ENCODE measurements at regions not wholly inside any gene's neighbourhood (a gene's known extent, or its start where the extent isn't known, plus 50 kb on each side); places are given as distances from the start of the nearest gene placed in this dataset.

DNA sequence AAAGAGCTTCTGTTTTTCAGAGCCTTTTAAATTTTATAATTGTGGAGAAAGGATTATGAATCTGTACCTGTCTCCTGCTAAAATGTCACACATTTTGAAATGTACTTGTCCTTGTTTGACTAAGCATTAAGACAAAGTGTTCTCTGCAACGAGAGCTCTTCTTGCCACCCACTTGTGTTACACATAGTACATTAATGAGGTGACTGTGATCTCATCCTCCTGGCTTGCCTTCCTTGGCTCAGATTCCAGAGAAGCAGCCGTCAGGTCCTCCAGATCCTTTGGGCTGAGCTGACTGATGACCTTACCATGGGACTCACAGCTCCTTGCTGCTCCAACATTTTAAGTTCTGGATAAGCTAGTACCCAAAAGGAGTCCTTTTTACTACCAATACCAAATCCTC lies 81.4 kb downstream of the BBS10 start:
- no peak overlapping the region for H3K4me3 Mint-ChIP-seq
- no peak overlapping the region for H3K27ac Mint-ChIP-seq
- ATAC-seq (ENCODE audit: low read depth) (no peak), DNase-seq (ENCODE audit: low spot score in 2 of 2) (no peak)
- peaks cover 2% of the 10 kb centered on the region for H3K9me3 Mint-ChIP-seq
- peaks cover 4% of the 10 kb centered on the region for H3K27me3 Mint-ChIP-seq
- no peaks in the 10 kb centered on the region for H3K36me3 Mint-ChIP-seq
- no peaks in the 10 kb centered on the region for H3K4me1 Mint-ChIP-seq

DNA sequence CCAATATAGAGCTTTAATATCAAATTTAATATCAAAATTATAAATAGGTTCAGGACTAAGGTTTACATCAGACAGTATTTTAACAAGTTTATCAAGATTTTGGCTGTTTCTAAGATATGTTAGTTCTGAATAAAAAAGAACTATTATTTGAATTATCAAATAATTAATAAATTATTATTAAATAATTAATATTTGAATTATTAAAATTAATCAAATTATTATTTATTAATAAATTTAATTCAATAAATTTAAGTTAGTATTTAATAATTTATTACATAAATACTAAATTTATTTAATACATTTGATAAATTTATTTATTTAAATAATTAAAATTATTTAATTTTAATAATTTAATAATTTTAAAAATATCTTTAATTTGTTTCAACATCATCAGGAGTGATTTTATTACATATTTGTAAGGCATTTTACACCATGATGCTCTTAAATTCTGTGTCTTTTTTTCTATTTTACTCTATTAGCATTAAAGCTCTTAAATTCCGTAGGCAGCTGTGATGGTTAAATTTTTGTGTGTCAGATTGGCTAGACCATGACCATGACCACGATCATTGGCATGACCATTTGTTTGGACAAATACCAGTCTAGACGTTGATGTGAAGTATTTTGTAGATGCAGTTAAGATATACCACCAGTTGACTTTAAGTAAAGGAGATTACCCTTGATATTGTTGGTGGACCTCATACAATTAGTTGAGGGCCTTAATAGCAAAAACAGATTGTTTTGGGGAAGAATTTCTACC lies 82.6 kb downstream of the BBS10 start:
- ATAC-seq (ENCODE audit: low read depth) (no peak), DNase-seq (ENCODE audit: low spot score in 2 of 2) (no peak)
- no peak overlapping the region for H3K27ac Mint-ChIP-seq
- H3K36me3 Mint-ChIP-seq = no peaks in the 10 kb centered on the region
- no peaks in the 10 kb centered on the region for H3K4me1 Mint-ChIP-seq
- peaks cover 6% of the 10 kb centered on the region for H3K9me3 Mint-ChIP-seq
- no peak overlapping the region for H3K4me3 Mint-ChIP-seq
- H3K27me3 Mint-ChIP-seq = peaks cover 4% of the 10 kb centered on the region

DNA sequence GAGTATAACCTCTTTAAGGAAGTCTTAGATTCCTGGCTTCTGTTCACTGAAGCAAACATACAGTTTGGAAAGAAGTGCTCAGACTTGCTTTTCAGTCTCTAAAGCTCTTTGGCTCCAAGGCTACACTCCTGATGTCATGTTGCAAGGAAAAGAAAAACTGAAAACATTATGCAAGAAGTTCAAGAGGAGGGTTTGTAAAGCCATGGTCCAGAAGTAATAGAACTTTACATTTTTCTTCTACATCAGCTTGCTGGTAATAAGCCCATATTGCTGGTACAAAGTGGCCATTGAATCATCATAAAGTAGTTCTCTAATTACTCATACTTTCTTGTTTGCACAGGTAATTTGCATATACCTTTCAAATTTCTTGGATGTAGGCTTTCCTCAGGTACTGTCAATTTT lies 83.6 kb downstream of the BBS10 start:
- H3K4me1 Mint-ChIP-seq = no peaks in the 10 kb centered on the region
- DNase-seq (ENCODE audit: low spot score in 2 of 2) (no peak), ATAC-seq (ENCODE audit: low read depth) (no peak)
- no peak overlapping the region for H3K27ac Mint-ChIP-seq
- no peaks in the 10 kb centered on the region for H3K36me3 Mint-ChIP-seq
- no peak overlapping the region for H3K4me3 Mint-ChIP-seq
- peaks cover 6% of the 10 kb centered on the region for H3K9me3 Mint-ChIP-seq
- peaks cover 4% of the 10 kb centered on the region for H3K27me3 Mint-ChIP-seq

DNA sequence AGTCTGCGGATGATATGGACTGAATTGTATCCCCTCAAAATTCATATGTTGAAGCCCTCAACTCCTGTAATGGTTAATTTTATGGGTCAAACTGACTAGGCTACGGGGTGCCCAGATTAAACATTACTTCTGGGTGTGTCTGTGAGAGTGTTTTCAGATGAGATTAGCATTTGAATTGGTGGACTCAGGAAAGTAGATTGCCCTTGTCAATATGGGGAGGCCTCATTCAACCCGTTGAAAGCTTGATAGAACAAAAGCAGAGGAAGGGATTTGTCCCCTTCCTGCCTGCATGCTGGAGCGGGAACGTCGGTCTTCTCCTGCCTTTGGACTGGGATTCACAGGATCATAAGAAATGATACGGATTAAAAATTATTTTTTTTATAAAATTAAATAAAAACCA lies 84.5 kb downstream of the BBS10 start:
- no peak overlapping the region for H3K4me3 Mint-ChIP-seq
- DNase-seq (ENCODE audit: low spot score in 2 of 2) = no peak
- no peak overlapping the region for H3K27ac Mint-ChIP-seq
- H3K4me1 Mint-ChIP-seq = no peaks in the 10 kb centered on the region
- peaks cover 5% of the 10 kb centered on the region for H3K27me3 Mint-ChIP-seq
- H3K36me3 Mint-ChIP-seq = no peaks in the 10 kb centered on the region
- H3K9me3 Mint-ChIP-seq = peaks cover 6% of the 10 kb centered on the region
- ATAC-seq (ENCODE audit: low read depth) = no peak

DNA sequence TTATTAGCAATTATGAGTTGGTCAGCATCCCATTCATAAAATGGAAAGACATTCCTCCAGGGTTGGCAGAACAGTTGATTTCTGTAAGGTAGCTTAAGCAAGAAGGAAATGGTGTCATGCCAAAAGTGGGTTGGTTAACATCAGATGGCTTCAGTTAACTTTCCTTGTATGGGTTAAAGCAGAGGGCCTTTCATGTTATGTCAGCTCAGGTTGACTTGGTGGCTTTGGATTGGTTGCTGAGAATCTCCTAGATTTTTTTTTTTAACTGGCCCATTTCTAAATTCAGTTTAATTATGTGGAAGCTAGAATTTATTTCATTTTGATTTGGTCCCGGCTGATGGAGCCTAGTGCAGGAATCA lies 87.8 kb downstream of the BBS10 start:
- no peak for ATAC-seq (ENCODE audit: low read depth)
- DNase-seq (ENCODE audit: low spot score in 2 of 2) = no peak
- no peak overlapping the region for H3K4me3 Mint-ChIP-seq
- peaks cover 6% of the 10 kb centered on the region for H3K9me3 Mint-ChIP-seq
- H3K4me1 Mint-ChIP-seq = no peaks in the 10 kb centered on the region
- no peaks in the 10 kb centered on the region for H3K36me3 Mint-ChIP-seq
- H3K27me3 Mint-ChIP-seq = peaks cover 3% of the 10 kb centered on the region
- H3K27ac Mint-ChIP-seq = no peak overlapping the region

DNA sequence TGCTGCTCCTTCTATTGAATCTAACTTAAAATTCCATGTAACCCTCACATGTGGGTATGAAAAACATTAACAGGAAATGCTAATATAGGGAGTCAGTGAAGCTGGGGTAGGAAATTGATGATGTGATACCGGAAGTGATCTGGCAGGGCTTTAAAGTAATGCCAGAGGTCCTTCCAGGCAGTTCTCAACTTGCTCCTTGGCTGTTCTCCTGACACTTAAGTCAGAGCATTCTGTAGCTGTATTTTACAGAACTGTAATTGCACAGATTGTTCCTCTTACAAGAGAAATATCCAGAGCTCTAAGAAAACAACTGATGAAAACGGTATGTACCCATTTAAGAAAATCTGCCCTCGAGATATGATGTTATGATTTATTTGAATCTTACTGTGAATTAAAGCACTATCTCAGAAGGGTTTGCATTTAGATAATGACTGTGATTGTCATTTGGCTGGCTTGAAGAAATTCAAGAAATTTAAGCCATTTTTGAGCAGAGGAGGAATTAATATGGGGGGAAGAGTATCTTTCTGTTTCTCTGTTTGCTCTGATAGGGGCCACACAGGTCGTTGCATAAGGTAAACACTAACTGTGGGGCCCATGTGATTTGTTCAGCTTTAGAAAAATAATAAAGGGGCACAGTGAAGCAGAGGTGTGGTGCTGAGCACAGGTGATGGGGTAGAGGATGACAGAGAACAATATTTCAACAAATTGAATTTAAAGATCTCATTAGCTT lies 88.4 kb downstream of the BBS10 start:
- Mint-ChIP-seq H3K4me1 (no peaks in the 10 kb centered on the region), H3K9me3 (peaks cover 6% of the 10 kb centered on the region), H3K27ac (no peak overlapping the region), H3K36me3 (no peaks in the 10 kb centered on the region), H3K27me3 (peaks cover 3% of the 10 kb centered on the region), H3K4me3 (no peak overlapping the region)
- ATAC-seq (ENCODE audit: low read depth) = no peak
- no peak for DNase-seq (ENCODE audit: low spot score in 2 of 2)

DNA sequence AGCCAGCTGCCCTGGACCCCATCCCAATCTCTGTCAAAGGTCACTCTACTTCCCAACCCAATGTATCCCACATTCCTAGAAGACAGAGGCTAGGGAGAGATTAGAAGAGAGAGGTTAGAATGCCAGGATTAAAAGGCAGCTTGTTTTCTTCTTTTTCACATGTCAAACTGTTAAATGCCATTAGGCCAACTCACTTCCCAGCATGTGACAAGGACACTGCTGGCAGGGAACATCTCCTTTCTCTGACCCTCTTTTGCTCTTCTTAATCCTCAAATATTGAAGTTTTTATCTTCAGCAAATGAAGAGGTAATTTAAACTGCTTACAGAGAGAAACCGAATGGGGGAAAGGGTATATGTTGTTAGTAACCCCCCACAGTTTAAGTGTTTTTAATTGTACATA lies 89.1 kb downstream of the BBS10 start:
- DNase-seq (ENCODE audit: low spot score in 2 of 2) = no peak
- Mint-ChIP-seq H3K4me3 (no peak overlapping the region), H3K27ac (no peak overlapping the region), H3K4me1 (peaks cover 2% of the 10 kb centered on the region), H3K27me3 (peaks cover 3% of the 10 kb centered on the region), H3K36me3 (no peaks in the 10 kb centered on the region), H3K9me3 (peaks cover 6% of the 10 kb centered on the region)
- no peak for ATAC-seq (ENCODE audit: low read depth)

DNA sequence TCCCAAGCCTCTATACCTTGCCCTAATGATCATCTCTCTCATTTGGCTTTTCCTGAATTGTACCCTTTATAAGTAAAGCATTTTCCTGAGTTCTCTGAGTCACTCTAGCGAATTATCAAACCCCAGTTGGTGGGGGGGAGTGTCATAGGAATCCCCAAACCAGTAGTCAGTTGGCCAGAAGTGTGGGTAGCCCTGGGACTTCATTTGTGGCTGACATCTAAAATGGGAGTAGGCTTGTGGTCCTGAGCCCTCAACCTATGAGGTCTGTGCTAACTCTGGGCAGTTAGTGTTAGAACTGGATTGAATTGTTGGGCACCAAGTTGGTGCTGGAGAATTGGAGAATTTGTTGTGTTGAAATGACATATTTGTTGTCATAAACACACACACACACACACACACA lies 91.3 kb downstream of the BBS10 start:
- Mint-ChIP-seq H3K36me3 (no peaks in the 10 kb centered on the region), H3K27ac (no peak overlapping the region)
- no peak for ATAC-seq (ENCODE audit: low read depth)

DNA sequence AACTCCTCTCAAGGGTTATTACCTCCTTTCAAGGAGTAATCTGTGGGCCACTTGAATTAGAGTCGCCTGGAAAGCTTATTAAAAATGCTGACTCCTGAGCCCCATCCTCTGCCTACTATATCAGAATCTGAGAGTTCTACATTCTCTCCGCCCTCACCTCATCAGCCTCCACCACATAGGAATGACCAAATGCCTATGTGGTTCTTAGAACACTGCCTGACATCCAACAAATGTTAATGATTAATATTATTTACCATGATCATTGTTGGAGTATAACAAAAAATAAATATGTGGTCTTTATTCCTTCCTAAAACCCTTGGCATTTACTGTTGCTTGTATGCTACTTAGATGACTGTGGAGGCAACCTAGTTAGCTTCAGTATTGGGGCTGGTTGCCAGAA lies 91.9 kb downstream of the BBS10 start:
- Mint-ChIP-seq H3K4me3 (no peak overlapping the region), H3K27ac (no peak overlapping the region), H3K27me3 (peaks cover 1% of the 10 kb centered on the region), H3K36me3 (no peaks in the 10 kb centered on the region), H3K9me3 (no peaks in the 10 kb centered on the region), H3K4me1 (peaks cover 2% of the 10 kb centered on the region)
- DNase-seq (ENCODE audit: low spot score in 2 of 2) (no peak), ATAC-seq (ENCODE audit: low read depth) (no peak)

More for the DNA sequence above, 91.3 kb downstream of the BBS10 start:
- no peak for DNase-seq (ENCODE audit: low spot score in 2 of 2)
- peaks cover 5% of the 10 kb centered on the region for H3K9me3 Mint-ChIP-seq
- H3K4me3 Mint-ChIP-seq = no peak overlapping the region
- H3K27me3 Mint-ChIP-seq = peaks cover 1% of the 10 kb centered on the region
- peaks cover 2% of the 10 kb centered on the region for H3K4me1 Mint-ChIP-seq

DNA sequence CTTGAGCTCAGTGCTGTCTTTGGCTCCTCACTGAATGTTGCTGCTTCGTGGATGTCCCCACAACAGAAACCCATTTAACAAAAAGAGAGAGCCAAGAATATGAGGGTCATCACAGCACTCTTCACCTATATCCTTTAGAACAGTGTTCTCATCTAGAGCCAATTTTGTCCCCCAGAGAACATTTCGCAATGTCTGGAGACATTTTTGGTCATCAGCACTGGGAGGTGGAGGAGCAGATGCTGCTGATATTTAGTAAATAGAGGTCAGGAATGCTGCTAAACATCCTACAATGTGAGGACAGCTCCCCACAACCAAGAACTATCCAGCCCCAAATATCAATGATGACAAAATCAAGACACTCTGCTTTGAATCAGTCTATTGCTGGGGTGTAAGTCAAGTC lies 92.5 kb downstream of the BBS10 start:
- ATAC-seq (ENCODE audit: low read depth) (no peak), DNase-seq (ENCODE audit: low spot score in 2 of 2) (no peak)
- Mint-ChIP-seq H3K27me3 (peaks cover 1% of the 10 kb centered on the region), H3K9me3 (no peaks in the 10 kb centered on the region), H3K27ac (no peak overlapping the region), H3K36me3 (no peaks in the 10 kb centered on the region), H3K4me1 (peaks cover 2% of the 10 kb centered on the region), H3K4me3 (no peak overlapping the region)

DNA sequence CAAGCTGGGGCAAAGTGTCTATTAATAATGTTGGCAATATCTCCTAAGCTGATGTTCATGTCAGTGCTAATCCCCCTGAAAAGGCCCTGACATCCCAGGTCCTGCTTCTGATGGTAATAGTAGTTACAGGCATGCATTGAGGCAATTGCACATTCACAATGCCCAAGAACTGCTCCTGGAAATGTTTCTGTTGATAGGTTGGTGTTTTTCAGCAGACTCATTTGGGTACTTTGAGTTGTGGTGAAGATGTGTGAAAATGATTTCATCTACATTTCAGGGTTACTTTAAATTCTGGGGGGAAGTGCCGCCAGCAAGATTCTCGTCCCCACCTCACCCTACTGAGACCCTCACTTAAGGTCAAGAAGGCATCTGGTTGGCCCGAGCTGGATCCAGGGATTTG lies 92.9 kb downstream of the BBS10 start:
- DNase-seq (ENCODE audit: low spot score in 2 of 2) (no peak), ATAC-seq (ENCODE audit: low read depth) (no peak)
- Mint-ChIP-seq H3K27ac (no peak overlapping the region), H3K36me3 (no peaks in the 10 kb centered on the region), H3K4me3 (no peak overlapping the region), H3K4me1 (peaks cover 2% of the 10 kb centered on the region), H3K27me3 (peaks cover 1% of the 10 kb centered on the region), H3K9me3 (no peaks in the 10 kb centered on the region)

DNA sequence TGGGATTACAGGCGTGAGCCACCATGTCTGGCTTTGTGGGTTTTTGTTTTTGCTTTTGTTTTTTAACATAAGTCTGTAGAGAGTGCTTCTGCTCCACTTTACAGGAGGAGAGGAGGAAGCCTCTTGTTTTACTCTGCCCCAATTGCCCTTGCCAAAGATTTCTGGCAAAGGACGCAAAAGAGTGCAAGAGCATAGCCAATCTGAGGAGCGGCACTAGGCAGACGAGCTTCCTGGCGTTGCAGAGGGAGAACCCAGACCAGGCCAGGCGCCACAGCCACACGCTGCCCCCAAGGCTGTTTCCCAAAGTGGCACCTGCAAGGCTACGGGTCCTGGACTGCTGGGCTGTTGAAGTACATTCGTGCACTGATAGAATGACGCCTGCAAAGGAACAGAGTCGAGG lies 96.2 kb downstream of the BBS10 start:
- H3K36me3 Mint-ChIP-seq = no peaks in the 10 kb centered on the region
- H3K9me3 Mint-ChIP-seq = no peaks in the 10 kb centered on the region
- no peaks in the 10 kb centered on the region for H3K27me3 Mint-ChIP-seq
- no peak overlapping the region for H3K4me3 Mint-ChIP-seq
- no peak for DNase-seq (ENCODE audit: low spot score in 2 of 2)
- ATAC-seq (ENCODE audit: low read depth) = no peak
- H3K27ac Mint-ChIP-seq = no peak overlapping the region
- peaks cover 2% of the 10 kb centered on the region for H3K4me1 Mint-ChIP-seq

DNA sequence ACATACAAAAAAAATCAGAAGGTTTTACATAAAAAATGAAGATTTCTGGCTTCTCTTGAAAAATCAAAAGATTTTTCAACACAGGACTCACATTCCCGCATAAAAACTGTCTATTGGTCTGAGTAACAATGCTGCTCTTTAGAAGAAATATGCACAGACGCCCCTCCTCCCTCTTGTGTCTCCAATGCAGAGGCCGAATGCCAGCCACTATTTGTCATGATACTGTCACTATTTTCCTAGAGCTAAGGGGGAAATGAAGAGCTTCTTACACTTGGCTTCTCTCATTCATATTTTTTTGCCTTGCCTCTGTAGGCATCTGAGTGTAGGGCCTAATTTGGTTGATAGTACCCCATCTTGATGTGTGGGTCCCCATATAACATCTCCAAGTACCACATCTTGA lies 98.0 kb downstream of the BBS10 start:
- DNase-seq (ENCODE audit: low spot score in 2 of 2) (no peak), ATAC-seq (ENCODE audit: low read depth) (no peak)
- Mint-ChIP-seq H3K36me3 (no peaks in the 10 kb centered on the region), H3K4me1 (peaks cover 2% of the 10 kb centered on the region), H3K9me3 (no peaks in the 10 kb centered on the region), H3K27me3 (no peaks in the 10 kb centered on the region), H3K27ac (no peak overlapping the region), H3K4me3 (no peak overlapping the region)

DNA sequence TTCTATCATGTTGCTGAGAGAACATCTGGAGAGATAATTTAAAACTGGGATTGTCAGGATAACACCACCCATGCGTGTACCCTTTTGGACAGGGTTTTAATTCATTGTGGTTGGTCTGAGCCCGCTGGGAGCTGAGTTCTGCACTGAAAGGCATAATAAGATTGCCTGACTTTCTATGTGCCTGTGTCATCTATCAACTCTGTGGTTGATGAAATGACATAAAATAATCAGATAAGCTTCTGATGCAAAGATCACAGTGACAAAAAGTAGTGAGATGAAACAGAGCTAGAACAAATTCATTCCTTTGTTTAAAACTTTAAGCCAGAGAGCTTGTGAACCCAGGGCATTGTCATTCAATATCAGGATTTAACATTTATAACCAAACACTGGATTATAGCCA lies 98.7 kb downstream of the BBS10 start:
- Mint-ChIP-seq H3K4me1 (peaks cover under 1% of the 10 kb centered on the region), H3K9me3 (no peaks in the 10 kb centered on the region), H3K27me3 (no peaks in the 10 kb centered on the region), H3K36me3 (no peaks in the 10 kb centered on the region), H3K4me3 (no peak overlapping the region), H3K27ac (no peak overlapping the region)
- DNase-seq (ENCODE audit: low spot score in 2 of 2) (no peak), ATAC-seq (ENCODE audit: low read depth) (no peak)

DNA sequence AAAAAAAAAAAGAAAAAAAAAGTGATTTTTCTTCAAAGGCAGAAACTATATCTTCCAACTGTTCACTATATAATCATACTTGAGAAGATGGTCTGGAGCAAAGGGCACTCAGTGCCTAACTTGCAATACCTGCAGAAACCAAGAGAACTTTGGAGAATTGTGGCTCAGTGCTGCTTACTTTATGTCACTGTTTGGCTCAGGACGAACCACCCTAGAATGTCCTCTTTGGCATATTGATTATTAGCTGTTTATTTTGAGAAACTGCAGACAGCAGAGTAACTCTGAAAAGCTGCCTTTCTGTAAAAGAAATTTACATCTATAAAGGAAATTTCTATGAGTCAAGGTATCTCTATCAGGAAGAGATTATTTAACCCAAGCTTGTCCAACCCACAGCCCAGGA lies 100.2 kb downstream of the BBS10 start:
- Mint-ChIP-seq H3K27ac (no peak overlapping the region), H3K4me1 (no peaks in the 10 kb centered on the region), H3K4me3 (no peak overlapping the region), H3K9me3 (no peaks in the 10 kb centered on the region), H3K27me3 (no peaks in the 10 kb centered on the region), H3K36me3 (no peaks in the 10 kb centered on the region)
- DNase-seq (ENCODE audit: low spot score in 2 of 2) (no peak), ATAC-seq (ENCODE audit: low read depth) (no peak)
